Esophagus squamous epithelium (tissue), 5 donors: ENCODE measurements at regions not wholly inside any gene's neighbourhood (a gene's known extent, or its start where the extent isn't known, plus 50 kb on each side); places are given as distances from the start of the nearest gene placed in this dataset.
A peak's percentile ranks its signal among the peaks of the same experiment; 100 is the strongest.

ENCODE experiments used
- DNase-seq: peaks from one replicate; lab custom pipeline; 2025; lab: John Stamatoyannopoulos, UW
- H3K27ac ChIP-seq, 4 donors: fragments of 200-600 bp; sonication (generic); one replicate each; pipeline ENCODE4 v1.5.1; 2016 to 2019; ENCODE audit warnings: mild to moderate bottlenecking in 1 of 4
- H3K27me3 ChIP-seq, 4 donors: fragments of 200-600 bp; sonication (generic); 1 replicate in 3 of 4; 2 replicates in 1 of 4; pipeline versions ENCODE4 v1.5.1 to v1.6.0; 2017 to 2021; ENCODE audit warnings: antibody characterized with exemption in 1 of 4
- H3K36me3 ChIP-seq, 3 donors: fragments of 200-600 bp; sonication (generic); one replicate each; pipeline ENCODE4 v1.5.1; 2016 to 2019
- H3K4me1 ChIP-seq, 3 donors: fragments of 200-600 bp; sonication (generic); one replicate each; pipeline ENCODE4 v1.5.1; 2017 to 2019
- H3K4me3 ChIP-seq, 4 donors: fragments of 200-600 bp; sonication (generic); 1 replicate in 3 of 4; 2 replicates in 1 of 4; pipeline ENCODE4 v1.5.1; 2016 to 2019; ENCODE audit warnings: mild to moderate bottlenecking in 2 of 4, moderate library complexity in 1 of 4
- H3K9me3 ChIP-seq, 3 donors: fragments of 200-600 bp; sonication (generic); one replicate each; pipeline ENCODE4 v1.5.1; 2016 to 2019
- POLR2A ChIP-seq, 4 donors: fragments of 450-650 bp; IDR thresholded peaks; one replicate each; pipeline ENCODE4 v1.6.1; 2017; ENCODE audit warnings: antibody characterized with exemption in 4 of 4, mild to moderate bottlenecking in 4 of 4, moderate library complexity in 3 of 4
- WGBS, 2 donors: methylation state at CpG; one replicate each; pipeline ENCODE4 v1.1.5; 2018; 5-methylcytosine and 5-hydroxymethylcytosine counted together
- intact Hi-C: fragments of 100-400 bp; cut with DNase I; formaldehyde crosslinking; loops from one replicate; pipeline ENCODE4 v1.15.0; 2022
- TF ChIP-seq, protein P1 (sequence below), 6 experiments: fragments of 450-650 bp in 4 of 6; fragments of 200-600 bp in 2 of 6; sonication (generic) in 2 of 6; IDR thresholded peaks; one replicate each; pipeline ENCODE4 v1.5.1; 2016 to 2019; ENCODE audit warnings: antibody characterized with exemption in 6 of 6, mild to moderate bottlenecking in 4 of 6, moderate library complexity in 4 of 6
- donor health status: DM: yes; HTN: yes; CAD: no.

DNA sequence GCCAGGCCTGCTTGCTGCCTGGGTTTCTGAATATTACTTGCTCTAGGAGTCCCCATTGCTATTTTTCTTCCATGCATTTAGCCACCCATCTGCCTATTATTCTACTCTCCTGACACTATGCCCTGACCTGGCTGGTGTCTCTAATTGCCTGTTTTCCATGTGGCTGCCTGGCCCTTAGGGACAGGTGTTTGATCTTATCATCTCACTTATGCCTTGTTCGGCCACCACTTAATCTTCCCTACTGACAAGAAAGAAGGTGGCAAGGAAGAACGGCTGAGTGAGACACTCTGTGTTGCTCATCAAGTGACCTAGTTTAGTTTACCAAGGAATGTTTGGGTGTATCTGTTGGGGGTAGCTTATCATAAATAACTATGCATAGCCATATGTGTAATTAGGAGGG lies 50.4 kb upstream of the RAPH1 start:
- no peaks in the 10 kb centered on the region for H3K9me3 ChIP-seq
- H3K4me3 ChIP-seq = no peak overlapping the region
- TF ChIP-seq POLR2A (IDR thresholded peaks at IDR 0.05) = no peak
- TF ChIP-seq, protein P1, sequence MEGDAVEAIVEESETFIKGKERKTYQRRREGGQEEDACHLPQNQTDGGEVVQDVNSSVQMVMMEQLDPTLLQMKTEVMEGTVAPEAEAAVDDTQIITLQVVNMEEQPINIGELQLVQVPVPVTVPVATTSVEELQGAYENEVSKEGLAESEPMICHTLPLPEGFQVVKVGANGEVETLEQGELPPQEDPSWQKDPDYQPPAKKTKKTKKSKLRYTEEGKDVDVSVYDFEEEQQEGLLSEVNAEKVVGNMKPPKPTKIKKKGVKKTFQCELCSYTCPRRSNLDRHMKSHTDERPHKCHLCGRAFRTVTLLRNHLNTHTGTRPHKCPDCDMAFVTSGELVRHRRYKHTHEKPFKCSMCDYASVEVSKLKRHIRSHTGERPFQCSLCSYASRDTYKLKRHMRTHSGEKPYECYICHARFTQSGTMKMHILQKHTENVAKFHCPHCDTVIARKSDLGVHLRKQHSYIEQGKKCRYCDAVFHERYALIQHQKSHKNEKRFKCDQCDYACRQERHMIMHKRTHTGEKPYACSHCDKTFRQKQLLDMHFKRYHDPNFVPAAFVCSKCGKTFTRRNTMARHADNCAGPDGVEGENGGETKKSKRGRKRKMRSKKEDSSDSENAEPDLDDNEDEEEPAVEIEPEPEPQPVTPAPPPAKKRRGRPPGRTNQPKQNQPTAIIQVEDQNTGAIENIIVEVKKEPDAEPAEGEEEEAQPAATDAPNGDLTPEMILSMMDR (IDR thresholded peaks at IDR 0.05) = no peak
- peaks cover 17 to 76% (median 35%) of the 10 kb centered on the region in 3 donors for H3K4me1 ChIP-seq
- peak overlapping the region in 3 of 4 donors; percentile 86 to 89 (median 88) for H3K27ac ChIP-seq
- intact Hi-C loops = no loop called here
- 56 to 62% methylated on average over 2 of the region's 2 CpGs for WGBS, 2 donors
- H3K27me3 ChIP-seq = no peaks in the 10 kb centered on the region
- DNase-seq = no peak
- H3K36me3 ChIP-seq = no peaks in the 10 kb centered on the region

DNA sequence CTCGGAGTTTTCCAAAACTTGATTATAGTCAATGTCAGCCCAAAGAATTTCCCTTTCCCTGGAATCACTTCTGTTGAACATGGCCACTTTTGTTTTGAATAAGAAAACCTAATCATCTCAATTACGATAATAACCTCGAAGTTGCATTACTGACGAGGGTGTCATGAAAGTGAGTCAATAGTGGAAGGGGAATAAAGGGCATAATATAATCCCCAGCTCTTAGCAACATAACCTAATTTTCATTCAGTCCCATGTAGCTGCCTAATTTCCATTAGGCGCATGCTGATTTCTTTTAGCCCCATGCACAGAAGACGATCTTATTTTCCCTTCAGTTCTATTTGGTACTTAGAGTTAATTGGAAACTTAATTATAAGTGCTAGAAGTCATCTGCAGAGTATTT lies 51.1 kb upstream of the RAPH1 start:
- no peak overlapping the region for H3K4me3 ChIP-seq
- peaks cover 11 to 70% (median 32%) of the 10 kb centered on the region in 3 donors for H3K4me1 ChIP-seq
- WGBS, 2 donors = 59 to 63% methylated on average over 6 of the region's 6 CpGs
- no peaks in the 10 kb centered on the region for H3K36me3 ChIP-seq
- no peak for TF ChIP-seq POLR2A (IDR thresholded peaks at IDR 0.05)
- TF ChIP-seq, protein P1 (IDR thresholded peaks at IDR 0.05) = no peak
- no peaks in the 10 kb centered on the region for H3K9me3 ChIP-seq
- no peaks in the 10 kb centered on the region for H3K27me3 ChIP-seq
- intact Hi-C loops = no loop called here
- DNase-seq = no peak
- peak overlapping the region in 3 of 4 donors; percentile 86 to 89 (median 88) for H3K27ac ChIP-seq

DNA sequence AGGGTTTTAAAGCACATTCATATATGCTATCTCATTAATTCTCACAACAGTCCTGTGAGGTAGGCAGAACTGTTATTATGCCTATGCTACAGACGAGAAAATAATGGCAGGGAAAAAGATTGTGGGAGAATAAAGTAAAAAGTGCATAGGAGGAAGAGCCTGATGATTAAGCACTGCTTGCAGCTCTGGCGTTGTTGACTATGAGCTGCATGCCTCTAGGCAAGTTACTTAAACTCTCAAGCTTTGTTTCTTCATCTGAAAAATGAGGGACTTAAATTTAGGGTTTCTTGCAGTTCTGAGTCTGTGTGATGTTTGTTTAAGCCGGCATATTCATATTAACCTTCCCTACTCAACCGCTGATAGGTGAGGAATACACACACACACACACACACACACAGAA lies 51.6 kb upstream of the RAPH1 start:
- no peaks in the 10 kb centered on the region for H3K36me3 ChIP-seq
- no peak for DNase-seq
- peak overlapping the region; percentile 34 to 89 (median 87) for H3K27ac ChIP-seq
- no peaks in the 10 kb centered on the region for H3K9me3 ChIP-seq
- H3K4me3 ChIP-seq = no peak overlapping the region
- H3K4me1 ChIP-seq = peaks cover 9 to 70% (median 29%) of the 10 kb centered on the region in 3 donors
- intact Hi-C loops = no loop called here
- H3K27me3 ChIP-seq = no peaks in the 10 kb centered on the region
- 41 to 52% methylated on average over 4 of the region's 4 CpGs for WGBS, 2 donors
- TF ChIP-seq POLR2A (IDR thresholded peaks at IDR 0.05) = no peak
- TF ChIP-seq, protein P1 (IDR thresholded peaks at IDR 0.05) = no peak

DNA sequence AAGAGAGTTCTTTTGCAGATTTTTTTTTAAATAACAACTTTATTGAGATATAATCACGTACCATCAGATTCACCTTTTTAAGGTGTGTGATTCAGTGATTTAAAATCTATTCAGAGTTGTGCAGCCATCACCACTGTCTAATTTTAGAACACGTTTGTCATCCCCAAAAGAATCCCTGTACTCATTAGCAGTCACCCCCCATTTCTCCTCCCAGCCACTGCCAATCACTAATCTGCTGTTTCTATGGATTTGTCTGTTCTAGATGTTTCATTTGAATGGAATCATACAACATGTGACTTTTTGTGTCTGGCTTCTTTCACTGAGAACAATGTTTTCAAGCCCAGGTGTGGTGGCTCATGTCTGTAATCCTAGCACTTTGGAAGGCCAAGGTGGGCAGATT lies 55.4 kb upstream of the RAPH1 start:
- no peaks in the 10 kb centered on the region for H3K36me3 ChIP-seq
- H3K27me3 ChIP-seq = no peaks in the 10 kb centered on the region
- H3K4me1 ChIP-seq = peaks cover 0 to 32% (median 1%) of the 10 kb centered on the region in 3 donors
- no peak overlapping the region for H3K27ac ChIP-seq
- no peak for DNase-seq
- no peaks in the 10 kb centered on the region for H3K9me3 ChIP-seq
- intact Hi-C loops = no loop called here
- WGBS, 2 donors = 60 to 78% methylated on average over 2 of the region's 2 CpGs
- H3K4me3 ChIP-seq = no peak overlapping the region
- TF ChIP-seq, protein P1 (IDR thresholded peaks at IDR 0.05) = no peak
- TF ChIP-seq POLR2A (IDR thresholded peaks at IDR 0.05) = no peak

DNA sequence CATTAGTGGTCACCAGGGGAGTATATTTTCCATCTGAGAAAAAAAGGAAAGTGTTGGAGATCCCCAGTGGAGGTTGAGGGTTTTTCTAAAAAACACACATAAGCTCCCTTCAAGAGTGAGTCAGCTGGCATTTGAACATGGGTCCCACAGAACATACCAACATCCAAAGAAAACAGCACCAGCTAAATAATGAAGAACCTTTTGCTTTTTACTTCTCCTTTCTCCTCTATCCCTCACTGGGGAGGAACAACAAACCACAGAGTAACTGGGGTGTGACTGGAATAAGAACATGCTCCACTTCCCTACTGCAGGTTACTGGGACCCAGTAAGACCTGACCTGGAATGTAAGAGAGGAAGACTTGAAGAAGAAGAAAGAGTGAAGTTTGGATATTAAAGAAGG lies 56.5 kb upstream of the RAPH1 start:
- no peak for DNase-seq
- intact Hi-C loops = no loop called here
- no peak overlapping the region for H3K4me3 ChIP-seq
- H3K4me1 ChIP-seq = peaks cover 0 to 27% (median 0%) of the 10 kb centered on the region in 3 donors
- H3K27me3 ChIP-seq = no peaks in the 10 kb centered on the region
- no peaks in the 10 kb centered on the region for H3K9me3 ChIP-seq
- H3K27ac ChIP-seq = no peak overlapping the region
- TF ChIP-seq POLR2A (IDR thresholded peaks at IDR 0.05) = no peak
- TF ChIP-seq, protein P1 (IDR thresholded peaks at IDR 0.05) = no peak
- H3K36me3 ChIP-seq = no peaks in the 10 kb centered on the region
